ENCODE measurements at regions not wholly inside any gene's neighbourhood (a gene's known extent, or its start where the extent isn't known, plus 50 kb on each side); places are given as distances from the start of the nearest gene placed in this dataset.
A peak's percentile ranks its signal among the peaks of the same experiment; 100 is the strongest.

DNA sequence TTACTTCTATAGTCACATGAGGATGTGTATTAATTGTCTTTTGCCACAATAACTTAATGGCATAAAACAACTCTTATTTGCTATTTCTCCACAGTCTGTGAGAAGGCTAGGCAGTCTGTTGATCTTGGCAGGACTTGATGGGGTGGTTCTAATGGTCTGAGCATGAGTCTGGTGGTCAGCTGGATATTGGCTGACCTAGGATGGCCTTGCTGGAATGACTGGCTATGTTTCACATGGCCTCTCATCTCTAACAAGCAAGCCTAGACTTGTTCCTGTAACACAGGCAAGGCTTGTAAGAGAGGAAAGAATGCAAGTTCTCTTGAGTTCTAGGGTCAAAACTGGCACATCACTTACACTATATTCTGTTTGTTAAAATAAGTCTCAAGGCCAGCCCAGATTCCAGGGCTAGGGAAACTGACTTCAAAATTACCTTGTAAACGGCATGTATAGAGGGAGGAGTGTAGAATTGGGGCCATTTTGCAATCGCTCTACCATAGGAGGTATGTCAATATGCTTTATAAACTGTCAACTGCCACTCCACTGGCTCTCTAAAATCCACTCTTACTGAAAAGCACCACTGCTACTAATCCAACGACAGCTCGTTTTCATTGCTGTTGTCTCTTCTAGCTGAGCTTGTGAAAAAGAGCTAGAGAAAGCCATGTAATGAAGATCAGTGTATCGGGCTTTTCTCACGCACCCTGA is 325.0 kb upstream of the PKDCC start:
- no peak overlapping the region for H2AFZ ChIP-seq (replicated peaks)
- H3K4me3 ChIP-seq, result no peak overlapping the region
- Mint-ChIP-seq H3K4me1 (peaks cover 48% of the 10 kb centered on the region), H3K27me3 (ENCODE audit: insufficient read depth, low read depth) (peaks cover 2% of the 10 kb centered on the region), H3K4me3 (no peak overlapping the region), H3K9me3 (no peaks in the 10 kb centered on the region), H3K36me3 (no peaks in the 10 kb centered on the region), H3K27ac (peak overlapping the region; percentile 90)
- H3K9me3 ChIP-seq (ENCODE audit: low read depth), result no peaks in the 10 kb centered on the region
- no peaks in the 10 kb centered on the region for H4K20me1 ChIP-seq (ENCODE audit: low read depth)
- no peaks in the 10 kb centered on the region for H3F3A ChIP-seq (ENCODE audit: low read depth)
- H3K79me2 ChIP-seq (ENCODE audit: low read depth), result no peaks in the 10 kb centered on the region
- H3K9ac ChIP-seq, result no peak overlapping the region
- H3K36me3 ChIP-seq, result no peaks in the 10 kb centered on the region
- TF ChIP-seq EZH2phosphoT487 (IDR thresholded peaks at IDR 0.05) (no peak), EZH2 (IDR thresholded peaks at IDR 0.05) (no peak)
- TF ChIP-seq, protein P1, sequence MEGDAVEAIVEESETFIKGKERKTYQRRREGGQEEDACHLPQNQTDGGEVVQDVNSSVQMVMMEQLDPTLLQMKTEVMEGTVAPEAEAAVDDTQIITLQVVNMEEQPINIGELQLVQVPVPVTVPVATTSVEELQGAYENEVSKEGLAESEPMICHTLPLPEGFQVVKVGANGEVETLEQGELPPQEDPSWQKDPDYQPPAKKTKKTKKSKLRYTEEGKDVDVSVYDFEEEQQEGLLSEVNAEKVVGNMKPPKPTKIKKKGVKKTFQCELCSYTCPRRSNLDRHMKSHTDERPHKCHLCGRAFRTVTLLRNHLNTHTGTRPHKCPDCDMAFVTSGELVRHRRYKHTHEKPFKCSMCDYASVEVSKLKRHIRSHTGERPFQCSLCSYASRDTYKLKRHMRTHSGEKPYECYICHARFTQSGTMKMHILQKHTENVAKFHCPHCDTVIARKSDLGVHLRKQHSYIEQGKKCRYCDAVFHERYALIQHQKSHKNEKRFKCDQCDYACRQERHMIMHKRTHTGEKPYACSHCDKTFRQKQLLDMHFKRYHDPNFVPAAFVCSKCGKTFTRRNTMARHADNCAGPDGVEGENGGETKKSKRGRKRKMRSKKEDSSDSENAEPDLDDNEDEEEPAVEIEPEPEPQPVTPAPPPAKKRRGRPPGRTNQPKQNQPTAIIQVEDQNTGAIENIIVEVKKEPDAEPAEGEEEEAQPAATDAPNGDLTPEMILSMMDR (IDR thresholded peaks at IDR 0.05), result no peak
- H3K27ac ChIP-seq, result peak overlapping the region; percentile 1
- peak overlapping the region; percentile 50 for H3K4me2 ChIP-seq
- no peak for DNase-seq (ENCODE audit: low spot score)
- no peaks in the 10 kb centered on the region for H3K27me3 ChIP-seq
- H3K4me1 ChIP-seq, result peaks cover 13% of the 10 kb centered on the region

DNA sequence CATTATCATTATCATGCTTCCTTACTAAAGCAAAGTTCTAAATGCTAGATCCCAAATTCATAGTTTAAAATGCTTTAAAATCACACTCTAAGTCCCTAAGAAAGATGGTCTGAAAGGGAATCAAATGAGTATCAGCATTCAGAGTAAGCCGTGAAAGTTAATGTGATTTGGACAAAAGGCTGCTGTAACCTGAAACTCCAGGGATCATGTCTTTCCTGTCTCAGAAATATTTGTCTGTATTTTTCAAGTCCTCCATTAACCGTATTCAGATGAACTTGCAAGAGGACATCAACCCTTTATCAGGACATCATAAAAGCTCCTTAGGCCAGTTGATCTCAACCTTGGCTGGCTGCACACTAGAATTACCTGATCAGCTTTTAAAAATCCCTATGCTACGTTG is 324.3 kb upstream of the PKDCC start:
- Mint-ChIP-seq H3K36me3 (no peaks in the 10 kb centered on the region), H3K9me3 (no peaks in the 10 kb centered on the region), H3K27me3 (ENCODE audit: insufficient read depth, low read depth) (peaks cover 2% of the 10 kb centered on the region), H3K4me3 (no peak overlapping the region), H3K27ac (peak overlapping the region; percentile 90), H3K4me1 (peaks cover 44% of the 10 kb centered on the region)
- DNase-seq (ENCODE audit: low spot score), result no peak
- no peaks in the 10 kb centered on the region for H4K20me1 ChIP-seq (ENCODE audit: low read depth)
- H3K9ac ChIP-seq, result no peak overlapping the region
- no peak overlapping the region for H3K27ac ChIP-seq
- no peak for TF ChIP-seq EZH2 (IDR thresholded peaks at IDR 0.05)
- TF ChIP-seq, protein P1 (IDR thresholded peaks at IDR 0.05), result no peak
- no peak for TF ChIP-seq EZH2phosphoT487 (IDR thresholded peaks at IDR 0.05)
- H3K79me2 ChIP-seq (ENCODE audit: low read depth), result no peaks in the 10 kb centered on the region
- peaks cover 13% of the 10 kb centered on the region for H3K4me1 ChIP-seq
- no peak overlapping the region for H2AFZ ChIP-seq (replicated peaks)
- H3K27me3 ChIP-seq, result no peaks in the 10 kb centered on the region
- no peaks in the 10 kb centered on the region for H3K36me3 ChIP-seq
- H3K9me3 ChIP-seq (ENCODE audit: low read depth), result no peaks in the 10 kb centered on the region
- no peaks in the 10 kb centered on the region for H3F3A ChIP-seq (ENCODE audit: low read depth)
- H3K4me3 ChIP-seq, result no peak overlapping the region
- peak overlapping the region; percentile 50 for H3K4me2 ChIP-seq

DNA sequence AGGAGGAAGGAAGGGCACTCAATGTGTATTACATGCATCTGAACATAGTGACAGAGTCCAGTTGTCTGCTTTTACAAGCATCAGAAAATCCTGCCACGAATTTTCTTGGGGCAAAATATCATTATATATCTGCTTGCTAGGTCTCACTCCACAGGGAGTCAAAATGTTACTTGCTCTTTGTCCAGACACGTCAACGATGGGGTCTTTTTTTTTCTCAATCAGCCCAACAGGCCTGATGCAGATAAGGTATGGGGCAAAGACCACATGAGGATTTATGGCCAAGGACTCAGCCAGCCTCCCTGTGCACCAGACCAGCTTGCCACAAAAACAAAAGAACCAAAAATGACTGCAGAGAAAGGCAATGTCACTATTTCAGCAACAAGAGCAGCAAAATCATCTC is 323.4 kb upstream of the PKDCC start:
- Mint-ChIP-seq H3K36me3 (no peaks in the 10 kb centered on the region), H3K4me3 (no peak overlapping the region), H3K27ac (peak overlapping the region; percentile 87), H3K4me1 (peaks cover 36% of the 10 kb centered on the region), H3K9me3 (no peaks in the 10 kb centered on the region), H3K27me3 (ENCODE audit: insufficient read depth, low read depth) (peaks cover 2% of the 10 kb centered on the region)
- H3K79me2 ChIP-seq (ENCODE audit: low read depth), result no peaks in the 10 kb centered on the region
- no peak overlapping the region for H3K4me2 ChIP-seq
- no peaks in the 10 kb centered on the region for H3K27me3 ChIP-seq
- no peaks in the 10 kb centered on the region for H3K36me3 ChIP-seq
- TF ChIP-seq EZH2phosphoT487 (IDR thresholded peaks at IDR 0.05) (no peak), EZH2 (IDR thresholded peaks at IDR 0.05) (no peak)
- TF ChIP-seq, protein P1 (IDR thresholded peaks at IDR 0.05), result no peak
- H3K9ac ChIP-seq, result no peak overlapping the region
- no peak for DNase-seq (ENCODE audit: low spot score)
- H3K4me1 ChIP-seq, result peaks cover 13% of the 10 kb centered on the region
- no peaks in the 10 kb centered on the region for H4K20me1 ChIP-seq (ENCODE audit: low read depth)
- H3K4me3 ChIP-seq, result no peak overlapping the region
- H3F3A ChIP-seq (ENCODE audit: low read depth), result no peaks in the 10 kb centered on the region
- H2AFZ ChIP-seq (replicated peaks), result no peak overlapping the region
- H3K27ac ChIP-seq, result no peak overlapping the region
- H3K9me3 ChIP-seq (ENCODE audit: low read depth), result no peaks in the 10 kb centered on the region

Measured in neural progenitor cell (in vitro differentiated cells).